ENCODE measurements at regions not wholly inside any gene's neighbourhood (a gene's known extent, or its start where the extent isn't known, plus 50 kb on each side); places are given as distances from the start of the nearest gene placed in this dataset.

DNA sequence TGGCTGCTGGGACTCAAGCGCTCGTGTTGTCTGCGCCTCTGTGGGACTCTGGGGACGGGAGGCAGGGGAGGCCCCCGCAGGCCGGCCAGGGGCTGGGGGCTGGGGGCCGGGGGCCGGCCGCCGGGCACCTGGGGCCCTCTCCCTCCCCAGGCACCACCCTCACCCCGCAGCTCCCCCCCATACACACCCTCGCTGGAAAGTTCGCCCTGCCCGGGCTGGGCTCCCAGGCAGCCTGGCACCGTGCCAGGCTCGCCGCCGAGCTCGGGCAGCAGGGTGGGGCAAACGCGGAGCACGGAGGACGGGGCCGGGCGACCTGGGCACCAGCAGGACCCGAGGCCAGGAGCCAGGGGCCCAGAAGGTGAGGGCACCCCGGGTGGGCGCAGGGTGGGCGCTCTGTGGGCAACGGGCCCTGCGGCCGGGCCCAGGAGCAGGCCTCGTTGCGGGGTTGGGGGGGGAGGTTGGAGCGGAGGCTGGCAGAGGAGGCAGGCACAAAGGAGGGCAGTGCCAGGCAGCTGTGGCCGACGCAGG is 76.7 kb upstream of the WNT7B start:
- peak in 1 of 3 experiments; percentile 34 for DNase-seq (ENCODE audit: low read depth in 2 of 3, low spot score in 2 of 3)

DNA sequence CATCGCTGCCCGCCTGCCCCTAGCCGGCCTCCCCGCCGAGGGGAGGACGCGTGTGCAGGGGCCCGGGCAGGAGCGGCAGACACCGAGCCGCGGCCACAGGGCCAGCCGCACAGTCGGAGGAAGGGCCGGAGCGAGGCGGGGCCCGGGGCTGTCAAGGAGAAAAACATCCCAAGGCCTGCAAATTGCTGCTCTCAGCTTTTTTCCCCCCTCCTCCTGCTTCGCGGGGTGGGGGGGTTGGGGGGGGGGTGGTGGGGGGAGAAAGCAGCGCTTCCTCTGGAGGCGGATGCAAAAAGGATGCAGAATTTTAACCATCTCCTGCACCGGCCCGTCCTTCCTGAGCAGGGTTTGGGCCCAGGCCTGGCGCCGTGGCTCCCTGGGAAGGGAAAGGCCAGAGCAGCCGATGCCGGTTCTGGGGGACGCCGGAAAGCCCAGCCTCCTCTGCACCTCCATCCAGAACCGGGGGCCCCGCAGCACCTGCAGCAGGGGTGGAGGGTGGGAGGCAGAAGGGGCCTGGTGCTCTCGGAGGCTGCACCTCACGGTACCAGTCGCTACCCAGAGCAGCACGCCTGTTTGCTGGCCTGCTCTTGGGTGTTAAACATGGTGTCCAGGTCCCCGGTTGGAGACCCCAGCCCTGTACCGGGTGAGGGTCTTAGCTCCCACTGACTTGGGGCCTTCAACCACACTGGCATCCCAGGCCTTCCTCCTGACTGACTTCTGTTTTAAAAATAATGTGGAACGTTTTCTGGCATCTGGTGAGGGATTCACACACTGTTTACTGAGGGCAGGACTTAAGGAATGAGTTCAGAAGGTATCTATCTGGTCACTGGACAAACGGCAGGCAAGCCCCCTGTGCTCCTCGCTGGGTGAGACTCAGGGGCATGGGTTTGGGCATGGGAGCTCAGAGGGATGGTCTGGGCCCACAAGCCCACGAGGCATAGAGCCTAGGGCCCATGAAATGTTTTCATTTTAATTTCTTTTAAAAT is 77.4 kb upstream of the WNT7B start:
- no peak for DNase-seq (ENCODE audit: low read depth in 2 of 3, low spot score in 2 of 3)

DNA sequence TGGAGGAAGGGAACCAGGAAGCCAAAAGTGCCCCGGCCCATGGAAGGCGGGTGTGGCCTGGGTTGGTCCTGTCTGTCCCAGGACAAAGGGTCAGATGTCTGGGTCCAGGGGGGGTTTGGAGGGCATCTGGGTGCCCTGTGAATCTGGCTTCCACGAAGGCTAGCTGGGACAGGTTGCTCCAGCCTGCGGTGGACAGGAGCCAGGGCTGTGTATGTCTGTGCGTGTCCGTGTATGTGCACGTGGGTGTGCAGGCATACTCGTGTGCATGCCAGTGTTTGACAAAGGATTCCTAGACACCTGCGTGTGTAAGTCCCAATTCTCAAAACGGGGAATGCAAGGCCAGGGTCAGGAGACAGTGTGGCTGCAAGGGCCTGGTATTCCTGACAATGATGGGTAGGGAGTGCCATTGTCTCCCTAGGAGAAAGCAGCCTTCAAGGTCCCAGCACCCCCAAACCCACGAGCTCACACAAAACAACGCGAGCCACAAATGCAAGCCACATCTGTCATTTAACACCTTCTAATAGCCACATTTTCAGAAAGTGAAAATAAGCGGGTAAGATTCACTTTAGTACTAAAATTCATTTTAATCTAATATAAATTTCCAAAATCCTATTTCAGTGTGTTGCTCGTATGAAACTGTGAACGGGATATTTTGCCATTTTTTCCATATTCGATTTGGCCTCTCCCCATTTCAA is 78.4 kb upstream of the WNT7B start:
- DNase-seq (ENCODE audit: low read depth in 2 of 3, low spot score in 2 of 3) = no peak

DNA sequence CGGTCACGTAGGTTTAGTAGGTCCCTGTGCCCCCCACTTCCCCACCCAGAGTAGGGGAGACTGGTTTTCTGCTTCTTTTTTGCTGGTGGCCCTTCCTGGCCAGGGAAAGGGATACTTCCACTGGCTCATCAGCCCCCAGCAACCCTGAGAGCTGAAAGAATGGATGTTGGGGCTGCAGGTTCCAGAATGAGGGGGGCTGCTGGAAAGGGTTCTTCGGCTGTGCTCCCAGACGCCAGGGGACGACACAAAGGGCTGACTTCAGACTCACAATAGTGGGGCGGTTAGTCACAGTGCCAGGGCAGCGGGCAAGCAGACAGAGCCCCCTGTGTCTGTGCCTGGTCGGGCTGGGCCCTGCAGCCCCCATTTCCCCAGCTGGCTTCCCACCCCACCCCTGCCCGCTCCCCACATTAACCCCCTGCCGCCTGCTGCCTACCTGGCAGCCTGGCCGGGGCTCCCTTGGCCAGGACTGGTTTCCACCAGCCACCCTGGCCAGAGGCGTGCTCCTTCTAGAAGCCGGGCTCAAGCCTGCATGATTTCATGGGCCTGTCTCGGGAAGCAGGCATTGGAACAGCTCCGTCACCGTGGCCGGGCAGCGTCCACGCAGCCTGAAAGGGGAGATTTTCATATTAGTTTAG is 79.1 kb upstream of the WNT7B start:
- no peak for DNase-seq (ENCODE audit: low read depth in 2 of 3, low spot score in 2 of 3)

DNA sequence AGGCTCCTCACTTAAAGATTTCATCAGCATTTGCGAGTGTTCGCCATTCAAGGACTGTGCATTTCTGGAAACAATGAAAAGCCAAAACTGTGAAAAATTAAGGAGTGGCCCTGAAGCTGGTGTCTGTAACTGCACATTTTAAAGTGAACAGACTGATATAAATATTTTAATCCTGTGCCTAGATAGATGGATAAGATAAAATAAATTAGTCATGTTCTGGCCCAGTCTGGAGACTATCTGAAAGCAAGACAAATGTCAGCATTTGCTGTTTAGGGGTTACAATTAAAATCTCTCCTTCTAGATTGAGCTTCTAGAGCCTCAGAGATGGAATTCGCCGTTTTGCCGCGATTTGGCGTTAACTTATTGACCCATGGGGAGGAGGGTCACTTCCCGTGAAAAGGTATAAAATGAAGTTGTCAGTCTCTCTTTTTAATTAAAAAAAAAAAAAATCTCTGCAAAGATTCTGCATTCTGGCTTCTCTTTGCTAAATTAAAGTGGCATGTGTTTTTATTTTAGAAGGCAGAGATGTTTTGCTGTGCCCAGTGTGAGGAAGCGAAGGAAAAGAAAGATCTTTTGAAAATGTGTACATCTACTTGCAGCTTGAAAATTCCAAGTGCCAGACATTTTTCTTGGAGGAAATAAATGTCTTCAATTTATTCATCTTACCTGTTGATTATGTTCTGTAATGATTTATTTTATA is 79.7 kb upstream of the WNT7B start:
- no peak for DNase-seq (ENCODE audit: low read depth in 2 of 3, low spot score in 2 of 3)

DNA sequence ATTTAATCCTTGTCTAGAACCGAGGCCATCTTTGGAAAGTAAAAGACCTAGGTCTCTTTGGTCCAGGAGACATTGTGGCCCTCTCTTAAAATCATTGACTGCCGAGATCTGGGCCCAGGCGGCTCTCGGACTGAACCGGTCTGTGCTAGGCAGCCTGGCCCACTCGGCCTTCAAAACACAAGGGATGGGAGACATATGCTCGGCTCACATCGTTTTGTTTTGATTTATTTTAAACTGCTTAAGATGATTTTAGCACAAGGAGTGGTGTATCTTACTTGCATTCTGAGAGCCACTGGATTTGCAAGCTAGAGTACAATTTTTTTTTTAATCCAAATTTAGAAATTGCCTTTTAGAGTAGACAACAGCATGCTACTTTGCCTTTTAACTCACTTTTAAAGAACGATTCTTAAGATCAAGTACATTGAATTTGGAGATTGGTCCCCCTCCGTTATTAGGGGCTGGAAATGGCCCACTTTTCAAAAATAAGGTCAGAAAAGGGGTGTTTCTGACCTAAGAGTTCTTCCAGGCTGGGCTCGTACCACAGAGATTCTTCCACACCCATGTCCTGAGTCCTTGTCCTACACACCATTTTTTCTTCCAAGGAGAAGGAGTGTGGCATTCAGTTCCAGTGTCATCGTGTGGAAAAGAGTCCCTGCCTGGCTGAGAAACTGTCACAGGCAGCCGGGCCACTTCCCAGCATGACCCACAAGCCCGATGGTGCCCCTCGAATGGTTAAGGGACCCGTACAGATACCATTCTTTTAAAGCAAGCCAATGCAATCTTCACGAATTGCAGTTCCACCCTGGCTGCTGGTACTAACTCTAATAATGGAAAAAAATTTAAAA is 80.5 kb upstream of the WNT7B start:
- DNase-seq (ENCODE audit: low read depth in 2 of 3, low spot score in 2 of 3) = no peak

DNA sequence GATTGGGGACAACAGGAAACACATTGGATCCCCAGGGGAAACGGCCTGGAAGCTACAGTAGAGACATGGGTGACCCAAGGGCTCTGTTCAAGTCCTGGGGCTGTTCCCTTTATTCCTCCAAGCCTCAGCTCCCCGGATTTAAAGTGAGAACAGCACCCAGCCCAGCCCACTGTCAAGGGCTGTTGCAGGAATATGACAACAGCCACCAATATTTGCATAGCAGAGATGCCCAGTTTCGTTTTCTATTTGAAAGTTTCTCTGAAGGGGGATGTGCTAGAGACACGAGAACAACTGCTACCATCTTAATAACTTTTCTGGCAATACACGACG is 81.1 kb upstream of the WNT7B start:
- no peak for DNase-seq (ENCODE audit: low read depth in 2 of 3, low spot score in 2 of 3)

DNA sequence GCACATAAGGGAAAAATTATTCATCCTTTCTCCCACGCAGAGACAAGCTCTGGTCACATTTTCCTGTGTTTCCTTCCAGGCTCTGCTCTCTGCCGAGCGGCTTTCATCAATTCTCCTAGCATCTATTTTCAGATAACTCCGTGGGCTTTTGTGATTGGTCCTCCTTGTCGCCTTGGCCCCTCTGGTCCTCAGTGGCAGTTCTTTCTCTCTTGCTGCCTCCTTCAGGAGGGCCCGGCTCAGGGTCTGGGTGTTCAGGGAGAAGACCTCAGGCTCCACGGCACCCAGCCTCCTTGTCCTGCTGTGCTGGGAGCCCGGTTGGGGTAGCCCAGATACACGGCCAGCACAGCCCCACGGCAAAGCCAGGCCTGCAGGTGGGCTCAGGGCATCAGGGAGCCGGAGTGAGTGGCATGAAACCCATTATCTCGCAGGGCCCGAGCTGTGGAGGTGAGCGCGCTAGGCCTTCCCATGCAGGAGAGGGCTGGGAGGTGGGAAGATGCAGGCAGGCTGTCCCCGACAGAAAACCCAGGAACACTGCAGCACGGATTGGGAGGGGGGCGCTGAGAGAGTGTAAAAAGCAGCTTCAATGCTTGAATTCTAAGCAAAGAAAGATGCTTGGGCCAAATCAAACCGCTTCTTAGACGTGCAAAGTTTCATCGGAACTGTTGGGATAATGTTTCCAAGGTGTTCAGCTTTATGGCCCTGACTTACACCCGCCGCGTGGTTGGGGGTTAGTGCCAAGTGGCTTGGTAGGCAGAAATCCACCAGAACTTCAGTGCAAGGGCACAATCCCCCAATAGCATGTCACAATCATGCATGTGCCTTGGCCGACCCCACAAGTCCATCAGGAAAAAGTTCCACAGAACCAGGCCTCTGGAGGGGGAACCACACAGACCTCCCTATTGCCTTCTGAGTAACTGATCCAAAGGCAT is 81.9 kb upstream of the WNT7B start:
- no peak for DNase-seq (ENCODE audit: low read depth in 2 of 3, low spot score in 2 of 3)

DNA sequence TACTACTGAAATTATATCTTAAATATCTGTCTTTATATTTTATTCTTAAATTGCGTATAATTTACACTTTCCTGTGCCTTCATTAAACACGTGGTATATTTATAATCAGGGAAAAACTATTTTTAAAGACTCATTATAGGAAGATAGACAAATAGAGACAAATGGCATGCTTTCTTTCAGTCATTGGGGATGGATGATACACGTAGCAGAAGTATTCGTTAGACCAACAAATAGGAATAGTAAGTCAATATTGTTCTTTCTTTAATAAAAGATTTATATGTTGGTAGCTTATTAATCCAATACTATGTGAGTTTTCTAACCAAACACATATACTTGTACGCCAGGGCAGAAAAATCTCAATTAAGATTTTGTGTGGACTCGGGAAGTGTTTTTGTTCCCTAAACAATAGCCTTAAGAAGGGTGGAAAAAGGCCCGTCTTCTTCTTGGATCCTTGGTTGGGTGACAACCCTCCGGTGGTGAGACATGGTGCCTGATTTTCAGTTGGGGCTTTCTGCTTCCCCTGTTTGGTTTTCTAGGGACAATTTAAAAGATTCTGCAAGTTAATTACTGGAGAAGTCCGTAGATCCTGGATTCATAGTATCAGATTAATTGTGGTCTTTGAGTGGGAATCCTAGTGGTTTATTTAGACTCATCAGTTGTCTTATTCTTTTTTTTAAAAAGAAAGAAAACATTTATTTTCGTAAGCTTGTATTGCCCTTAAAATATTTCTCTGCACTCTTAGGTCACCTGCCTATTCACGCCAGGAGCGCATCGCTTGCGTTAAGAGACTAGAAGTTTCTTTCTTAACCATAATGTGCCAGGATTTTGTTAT is 83.5 kb upstream of the WNT7B start:
- no peak for DNase-seq (ENCODE audit: low read depth in 2 of 3, low spot score in 2 of 3)

DNA sequence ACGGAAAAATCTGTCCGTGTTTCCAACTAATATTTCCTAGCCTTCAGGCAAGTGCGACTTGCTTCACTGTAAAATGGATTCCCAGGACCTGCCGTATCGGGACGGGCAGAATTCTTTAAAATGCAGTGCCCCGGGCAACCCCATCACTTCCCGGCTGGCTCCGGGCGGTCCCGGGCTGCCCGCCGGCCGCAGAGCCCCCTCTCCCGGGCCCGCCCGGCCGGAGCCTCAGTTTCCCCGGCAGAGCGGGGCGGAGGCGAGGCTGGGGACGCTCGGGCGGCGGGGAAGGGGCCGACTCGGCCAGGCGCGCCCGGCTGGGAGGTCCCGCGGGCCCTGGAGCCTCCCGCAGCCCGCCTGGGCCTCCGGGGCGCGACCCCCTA is 84.2 kb upstream of the WNT7B start:
- no peak for DNase-seq (ENCODE audit: low read depth in 2 of 3, low spot score in 2 of 3)

DNA sequence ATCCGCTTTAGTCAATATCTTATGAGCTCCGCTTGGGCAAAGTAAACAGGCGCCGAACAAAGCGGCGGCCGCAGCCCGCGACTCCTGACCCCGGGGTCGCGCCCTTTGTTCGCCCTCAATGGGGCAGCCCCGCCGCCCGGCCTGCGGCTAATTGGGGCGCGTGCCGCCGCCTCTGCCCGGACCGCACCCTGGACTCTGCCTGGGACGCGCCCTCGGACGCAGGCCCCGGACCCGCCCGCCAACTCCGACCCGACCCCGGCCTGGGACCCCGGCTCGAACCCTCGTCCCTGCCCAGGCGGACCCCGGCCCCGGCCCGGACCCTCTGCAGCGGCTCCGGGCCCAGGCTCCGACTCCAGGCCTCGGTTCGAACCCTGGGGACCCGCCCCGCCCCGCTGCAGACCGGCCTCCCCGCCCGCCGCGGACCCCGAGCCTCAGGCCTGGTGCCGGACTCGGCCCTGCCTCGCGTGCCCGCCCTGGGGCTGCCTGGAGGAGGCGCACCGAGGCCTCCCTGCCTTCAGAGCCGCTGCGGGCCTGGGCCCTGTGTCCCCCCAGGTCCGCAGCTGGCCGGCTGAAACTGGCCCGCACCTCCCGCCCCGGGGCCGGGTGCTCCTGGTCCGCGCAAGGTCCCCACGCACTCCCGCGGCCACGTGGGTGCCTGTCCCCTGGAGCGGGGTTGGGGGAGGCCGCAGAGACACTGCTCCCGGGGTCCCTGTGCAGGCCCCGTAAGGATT is 84.7 kb upstream of the WNT7B start:
- DNase-seq (ENCODE audit: low read depth in 2 of 3, low spot score in 2 of 3) = no peak

DNA sequence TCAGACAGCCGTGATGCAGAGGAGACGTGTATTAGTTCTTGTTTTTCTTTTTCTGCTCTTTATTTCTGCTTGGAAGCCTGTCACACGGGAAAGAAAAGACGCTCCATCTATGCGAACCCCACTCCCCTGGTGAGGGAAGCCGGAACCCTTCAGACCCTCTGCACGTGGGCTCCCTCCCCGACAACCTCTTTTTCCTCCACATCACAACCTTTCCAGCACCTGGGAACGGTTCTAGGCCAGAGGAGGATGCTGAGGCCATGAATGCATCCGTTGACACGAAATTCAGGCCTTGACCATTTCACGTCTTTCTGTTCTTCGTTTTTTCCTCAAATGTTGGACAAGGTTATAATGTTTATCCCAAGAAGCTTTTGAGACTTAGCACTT is 85.3 kb upstream of the WNT7B start:
- no peak for DNase-seq (ENCODE audit: low read depth in 2 of 3, low spot score in 2 of 3)

DNA sequence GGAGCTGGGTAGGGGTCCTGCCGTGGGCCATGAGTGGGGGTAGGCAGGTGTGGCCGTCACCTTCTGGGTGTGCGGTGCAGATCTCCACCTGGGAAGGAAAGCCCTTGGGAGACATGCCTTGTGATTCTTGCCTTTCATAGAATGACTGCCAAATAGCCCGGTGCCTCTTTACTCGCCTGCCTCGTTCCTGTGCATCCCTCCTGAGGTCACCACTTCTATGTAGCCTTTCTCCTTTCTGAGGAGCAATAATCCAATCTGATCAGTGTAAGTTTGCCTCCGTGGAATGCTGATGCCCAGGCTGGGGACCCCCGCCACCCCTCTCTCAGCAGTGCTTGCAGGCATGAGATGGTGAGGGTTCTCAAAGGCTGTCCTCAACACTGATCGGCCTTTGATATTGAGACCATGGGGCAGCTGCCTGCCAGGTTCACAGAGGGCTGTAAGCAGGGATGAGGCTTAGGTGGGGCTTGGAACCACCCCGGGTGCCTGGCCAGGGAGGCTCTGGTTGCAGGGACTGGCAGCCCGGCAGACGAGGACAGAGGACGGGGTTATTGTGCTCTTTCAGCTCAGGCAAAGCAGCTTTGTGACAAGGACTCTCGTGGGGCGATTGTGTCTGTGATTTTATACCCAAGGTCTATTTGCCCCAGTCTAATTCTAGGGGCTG is 86.1 kb upstream of the WNT7B start:
- DNase-seq (ENCODE audit: low read depth in 2 of 3, low spot score in 2 of 3) = no peak

DNA sequence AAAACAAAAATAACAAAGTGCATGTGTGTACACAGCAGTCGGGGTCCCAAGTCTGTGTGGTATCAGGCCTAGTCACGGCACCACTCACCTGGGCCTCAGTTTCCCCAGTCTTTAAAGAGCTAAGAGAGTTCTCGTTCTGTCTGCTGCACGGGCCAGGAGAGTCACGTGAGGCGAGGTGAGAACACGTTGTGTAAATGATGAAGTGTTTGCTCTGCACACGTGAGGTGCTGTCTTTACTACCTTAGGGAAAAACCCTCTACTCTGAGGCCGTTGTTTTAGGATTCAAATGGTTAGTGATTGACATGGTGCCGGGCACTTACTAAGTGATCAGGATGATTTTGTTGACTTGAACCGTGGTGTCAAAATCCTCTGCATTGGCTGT is 86.5 kb upstream of the PPARA start:
- no peak for DNase-seq (ENCODE audit: low read depth in 2 of 3, low spot score in 2 of 3)

DNA sequence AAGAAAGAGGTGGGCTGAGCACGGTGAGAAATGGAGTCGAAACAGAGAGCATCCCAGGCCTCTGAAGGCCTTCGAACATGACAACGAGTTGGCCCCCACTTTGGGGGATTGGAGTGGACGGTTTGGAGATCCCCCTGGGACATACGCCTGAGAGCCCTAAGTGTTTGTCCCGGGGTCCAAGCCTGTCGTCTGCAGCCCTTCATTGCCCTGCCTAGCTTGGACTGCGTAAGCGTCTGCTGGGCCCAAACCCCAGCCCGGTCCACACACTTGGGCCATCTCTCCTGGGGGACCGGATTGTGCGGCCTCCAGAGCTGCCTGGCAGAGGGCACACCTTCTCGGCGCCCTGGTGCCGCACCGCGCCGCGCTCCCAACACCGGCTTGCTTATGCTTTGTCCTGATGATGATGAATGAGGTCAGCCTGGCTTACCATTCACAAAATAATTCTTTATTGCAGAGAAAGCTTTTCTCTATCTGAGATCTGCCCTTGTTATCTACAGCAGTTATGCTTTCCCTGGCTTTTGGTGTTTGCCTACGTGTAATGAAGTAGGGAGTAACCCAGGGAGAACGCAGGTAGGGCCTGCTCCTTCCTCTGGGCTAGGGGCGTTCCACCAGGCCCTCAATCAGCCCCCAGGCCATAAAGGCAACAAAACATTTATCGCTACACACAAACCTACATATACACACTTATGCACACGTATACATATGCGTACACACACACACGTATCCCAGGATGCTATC is 85.9 kb upstream of the PPARA start:
- no peak for DNase-seq (ENCODE audit: low read depth in 2 of 3, low spot score in 2 of 3)

DNA sequence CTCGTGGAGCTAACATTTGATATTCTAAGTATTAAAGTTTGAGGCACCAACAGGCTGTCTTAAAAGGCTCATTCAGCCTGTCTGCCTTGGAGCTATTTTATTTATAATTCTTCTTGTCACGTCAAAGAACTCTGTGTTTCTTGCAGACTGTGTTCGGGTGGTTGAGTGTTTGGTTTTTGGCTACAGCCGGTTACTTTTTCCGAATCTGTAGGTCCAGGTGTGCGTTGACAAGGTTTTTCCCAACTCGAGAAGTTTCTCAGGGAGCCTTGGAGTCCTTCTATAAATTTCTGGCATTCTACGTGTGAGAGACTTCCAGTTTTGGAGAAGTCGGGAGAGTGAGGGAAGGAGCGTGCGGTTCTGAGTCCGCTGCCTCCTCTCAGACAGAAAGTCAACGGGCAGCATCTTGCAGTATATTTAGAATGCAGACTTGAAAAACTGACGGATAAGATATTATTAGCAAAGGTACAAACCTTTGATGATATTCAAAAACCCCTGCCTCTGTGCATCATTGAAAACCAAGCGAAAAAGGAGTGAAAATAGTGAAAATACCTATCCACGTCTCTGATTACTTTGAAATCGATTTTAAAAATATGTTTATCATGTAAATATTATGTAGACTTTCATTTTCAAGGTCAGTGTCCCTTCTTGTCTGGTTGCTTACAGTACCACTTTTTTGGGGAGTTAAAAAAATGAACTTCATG is 85.2 kb upstream of the PPARA start:
- no peak for DNase-seq (ENCODE audit: low read depth in 2 of 3, low spot score in 2 of 3)
